HG03575 (cell line): ENCODE measurements at regions not wholly inside any gene's neighbourhood (a gene's known extent, or its start where the extent isn't known, plus 50 kb on each side); places are given as distances from the start of the nearest gene placed in this dataset.

Experiments
- ATAC-seq: cut with Tn5 transposase; IDR thresholded peaks from one replicate; pipeline ENCODE4 v1.9.1; 2021; ENCODE audit not compliant: unreplicated experiment, insufficient number of reproducible peaks, low FRiP score; ENCODE audit errors: extremely low read depth

DNA sequence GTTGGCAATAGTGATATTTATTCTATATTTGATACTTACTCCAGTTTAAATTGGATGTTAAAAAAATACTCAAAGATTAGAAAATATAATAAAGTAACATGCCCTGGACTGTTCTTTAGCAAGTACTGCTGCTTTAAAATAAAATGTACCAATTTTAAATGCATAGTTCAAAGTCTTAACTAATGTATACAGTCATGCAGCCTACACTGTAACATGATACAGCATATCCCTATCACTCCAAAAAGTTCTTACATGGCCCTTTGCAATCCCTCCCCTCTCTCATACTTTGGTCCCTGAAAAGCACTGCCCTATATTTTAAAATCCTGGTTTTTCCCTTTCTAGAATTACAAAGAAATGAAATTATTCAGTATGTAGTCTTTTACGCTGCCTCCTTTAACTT is 726.6 kb downstream of the LTN1 start:
- ATAC-seq = no peak

DNA sequence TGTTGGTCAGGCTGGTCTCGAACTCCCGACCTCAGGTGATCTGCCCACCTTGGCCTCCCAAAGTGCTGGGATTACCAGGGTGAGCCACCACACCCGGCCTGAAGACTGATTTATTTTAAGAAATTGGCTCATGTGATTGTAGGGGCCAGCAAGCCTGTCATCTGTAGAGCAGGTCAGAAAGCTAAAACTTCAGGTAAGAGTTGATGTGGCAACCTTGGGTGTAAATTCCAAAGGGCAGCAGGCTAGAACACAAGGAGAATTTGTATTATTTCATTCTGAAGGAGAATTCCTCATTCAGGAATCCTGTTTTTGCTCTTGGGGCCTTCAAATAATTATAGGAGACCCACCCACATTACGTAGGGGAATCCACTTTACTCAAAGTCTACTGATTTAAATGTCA is 728.7 kb downstream of the LTN1 start:
- no peak for ATAC-seq

DNA sequence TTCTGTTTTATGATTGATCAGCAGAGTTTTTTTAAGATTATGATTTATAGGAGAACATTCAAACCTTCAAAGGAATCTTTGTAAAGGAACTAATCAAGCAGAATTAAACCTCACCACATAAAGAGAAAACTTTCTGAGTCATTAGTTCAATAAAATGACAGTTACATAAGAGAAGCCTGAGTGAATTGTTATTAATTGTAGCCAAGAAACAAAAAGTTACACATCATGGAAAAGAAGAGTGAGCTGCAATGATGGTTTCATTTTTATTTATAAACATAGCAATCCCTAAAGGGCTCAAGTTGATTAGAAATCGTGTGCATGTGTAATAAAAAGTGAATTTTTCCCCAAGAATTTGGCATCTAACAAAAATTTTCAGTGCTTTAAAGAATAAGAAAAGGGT is 731.4 kb downstream of the LTN1 start:
- no peak for ATAC-seq

DNA sequence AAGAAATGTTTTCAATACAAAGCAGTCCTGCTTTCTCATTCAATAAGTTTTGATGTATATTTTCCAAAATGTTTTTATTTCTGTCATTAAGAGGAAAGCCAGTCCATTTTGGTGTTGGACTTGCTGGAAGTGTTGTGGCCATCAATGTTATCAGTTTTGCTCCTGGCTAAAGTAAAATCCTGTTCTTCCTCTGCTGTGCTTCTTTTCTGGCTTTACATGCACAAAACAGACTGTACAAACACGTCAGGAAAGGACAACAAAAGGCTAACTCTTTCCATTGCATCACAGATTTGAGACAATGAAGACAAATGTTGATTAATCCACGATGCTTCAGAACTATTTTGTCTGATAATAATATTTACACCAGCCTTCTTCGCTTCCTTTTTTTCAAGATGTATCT is 735.4 kb downstream of the LTN1 start:
- ATAC-seq = no peak

DNA sequence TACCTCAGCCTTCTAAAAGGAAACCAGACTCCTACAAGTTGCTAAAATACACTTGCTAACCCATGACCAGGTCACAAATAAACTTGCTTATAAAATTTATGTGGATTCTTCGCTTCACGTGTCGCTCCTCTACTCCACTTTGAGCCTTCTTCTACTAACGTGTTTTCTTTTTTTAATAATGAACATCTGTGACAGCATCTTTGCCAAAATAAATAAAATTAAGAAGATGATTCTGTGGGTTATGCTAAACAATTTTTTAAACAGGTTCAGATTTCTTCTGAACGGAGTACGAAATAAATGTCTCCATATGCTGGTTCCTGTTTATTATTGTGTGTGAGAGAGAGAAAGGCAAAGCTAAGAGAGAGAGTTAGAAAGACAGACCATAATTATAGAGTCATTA is 735.8 kb downstream of the LTN1 start:
- no peak for ATAC-seq

DNA sequence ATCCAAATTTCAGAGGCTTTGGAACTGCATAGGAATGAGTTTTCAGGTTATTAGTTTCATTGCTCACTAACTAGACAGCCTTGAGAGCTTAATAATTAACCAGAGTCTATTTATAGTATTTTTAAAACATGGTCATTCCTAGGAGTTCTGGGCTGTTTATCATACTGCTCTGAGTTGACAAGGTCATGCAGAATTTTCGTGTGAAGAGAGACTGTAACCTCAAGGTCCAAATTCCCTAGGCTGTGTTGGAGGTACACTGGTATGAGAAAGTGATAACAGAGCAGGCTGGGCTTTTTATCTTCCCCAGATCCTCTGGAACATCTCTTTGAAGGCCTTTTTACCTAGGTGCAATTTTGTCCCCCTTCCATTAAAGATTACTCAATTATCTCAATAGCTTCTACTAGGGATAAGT is 736.3 kb downstream of the LTN1 start:
- ATAC-seq = no peak

DNA sequence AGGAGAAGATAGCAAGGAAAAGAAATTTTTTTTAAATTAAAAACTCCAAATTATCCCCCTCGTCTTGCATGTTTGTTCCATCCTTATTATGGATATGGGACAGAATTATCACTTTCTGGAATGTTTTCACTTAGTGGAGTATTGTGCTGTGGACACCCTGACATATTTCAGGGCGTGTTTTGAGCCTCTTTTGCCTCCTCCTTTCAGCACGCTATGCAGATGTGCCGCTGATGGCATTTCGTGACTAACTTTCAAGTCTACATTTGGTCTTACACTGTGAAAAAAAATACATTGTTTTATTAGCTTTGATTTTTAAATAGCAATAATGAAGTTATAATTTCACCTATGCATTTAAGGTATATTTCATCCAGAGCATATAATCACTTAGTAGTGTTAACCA is 738.7 kb downstream of the LTN1 start:
- no peak for ATAC-seq

DNA sequence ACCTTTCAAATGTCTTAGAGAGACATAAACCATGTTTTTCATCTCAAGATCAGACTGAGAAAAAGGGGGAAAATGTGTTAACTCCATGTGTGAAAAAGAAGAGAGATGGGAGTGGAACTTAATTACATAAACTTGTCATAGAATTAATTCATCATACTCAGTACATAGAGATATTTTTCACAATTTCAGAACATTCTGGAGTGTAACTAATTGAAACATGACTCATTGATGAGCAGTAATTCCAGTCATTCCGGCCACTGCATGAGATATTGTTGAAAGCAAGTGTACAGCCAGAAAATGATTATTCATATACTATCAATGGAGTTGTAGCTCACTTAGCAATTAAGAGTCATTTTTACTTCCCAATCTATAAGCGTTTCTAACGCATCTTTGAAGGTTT is 739.3 kb downstream of the LTN1 start:
- no peak for ATAC-seq

DNA sequence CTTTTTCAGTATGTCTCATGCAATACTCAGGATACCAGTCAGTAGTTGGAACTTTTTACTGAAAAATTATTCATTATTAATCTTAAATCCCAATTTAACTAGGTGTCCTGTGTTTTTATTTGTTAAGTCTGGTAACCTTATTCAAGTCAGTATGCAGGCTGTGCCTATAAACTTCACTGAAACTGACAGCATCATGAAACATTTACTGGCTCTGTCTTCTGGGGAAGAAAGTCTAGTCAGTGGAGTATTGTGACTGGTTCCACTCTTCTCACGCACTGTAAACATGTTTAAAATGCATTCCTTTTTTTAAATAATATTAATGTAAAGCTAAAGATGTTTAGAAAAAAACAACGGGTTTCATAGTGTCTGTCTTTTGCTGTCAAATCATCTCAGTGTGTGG is 739.7 kb downstream of the LTN1 start:
- no peak for ATAC-seq

DNA sequence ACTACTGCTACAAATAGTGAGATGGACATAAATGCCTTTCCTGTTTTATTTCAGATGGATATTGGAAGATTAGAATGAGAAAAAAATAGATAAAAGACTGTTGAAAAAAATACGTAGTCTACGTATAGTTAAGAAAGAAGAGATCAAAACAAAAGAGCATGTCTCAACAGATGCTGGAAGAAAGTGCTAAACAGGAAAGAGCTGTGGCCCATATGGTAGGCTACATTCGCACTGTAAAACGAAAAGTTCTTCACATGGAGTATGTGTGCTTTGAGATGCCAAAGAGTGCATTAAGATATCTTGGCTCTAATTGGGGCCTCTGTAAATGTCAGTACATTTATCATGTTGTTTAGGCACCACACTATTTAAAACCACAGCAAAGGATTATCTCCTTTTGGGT is 741.7 kb downstream of the LTN1 start:
- no peak for ATAC-seq

DNA sequence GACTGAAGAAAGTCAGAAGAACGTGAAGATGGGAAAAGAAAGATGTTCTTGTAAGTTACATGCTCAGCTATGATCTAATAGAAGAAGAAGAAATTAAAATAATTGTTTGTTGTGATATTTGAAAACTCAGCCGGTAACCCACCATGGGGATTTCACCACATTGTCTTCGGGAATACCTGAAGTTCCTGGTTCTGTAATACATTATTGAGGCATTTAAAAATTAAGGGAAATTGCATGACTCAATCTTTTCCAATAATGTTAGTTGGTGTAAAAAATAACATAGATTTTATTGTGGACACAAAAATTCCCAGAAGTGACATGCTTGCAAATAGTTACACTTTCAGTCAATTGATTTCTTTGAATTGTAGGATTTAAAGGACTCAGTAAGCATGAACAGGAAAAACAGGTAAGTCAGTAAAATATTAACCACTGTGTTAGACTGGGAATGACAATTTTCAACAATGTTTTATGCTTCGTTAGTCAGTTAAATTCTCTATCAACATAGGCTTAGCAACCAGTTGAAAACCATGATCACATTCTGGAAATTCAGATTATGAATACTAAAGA is 745.1 kb downstream of the LTN1 start:
- no peak for ATAC-seq

DNA sequence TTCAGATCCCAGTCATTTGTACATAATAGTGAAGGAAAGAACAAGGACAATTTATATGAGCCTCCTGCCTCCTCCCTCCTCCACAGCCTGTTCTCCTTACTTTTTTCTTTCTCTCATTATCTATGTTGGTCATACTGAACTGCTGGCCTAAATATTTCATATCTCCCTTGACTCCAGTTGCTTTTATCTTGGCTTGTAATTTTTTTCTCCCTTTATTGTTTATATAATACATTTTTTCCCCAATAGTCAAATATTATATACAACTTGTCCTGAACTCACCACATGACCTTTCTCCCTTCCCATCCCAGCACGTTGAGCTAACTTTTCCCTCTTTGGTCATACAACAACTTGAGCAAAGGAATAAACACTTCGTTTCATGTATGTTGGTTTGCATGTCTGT is 752.1 kb downstream of the LTN1 start:
- ATAC-seq = no peak

DNA sequence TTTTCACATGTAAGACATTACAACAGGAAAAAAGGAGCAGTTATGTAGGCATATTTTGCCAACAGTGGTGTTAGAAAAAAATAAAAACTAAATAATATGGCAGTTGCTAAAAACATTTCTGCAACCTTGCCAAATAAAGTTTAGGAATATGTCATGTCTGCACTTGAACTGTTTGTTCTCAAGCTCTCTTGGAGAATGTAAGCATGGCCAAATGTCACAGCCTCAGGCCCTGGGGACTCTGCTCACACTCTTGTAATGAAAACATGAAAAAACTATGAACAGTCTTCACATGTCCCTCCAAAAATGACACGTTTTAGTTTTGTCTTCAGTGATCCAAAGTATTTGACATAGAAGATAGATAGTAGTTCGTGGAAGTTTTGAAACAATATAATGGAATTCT is 753.3 kb downstream of the LTN1 start:
- ATAC-seq = no peak

DNA sequence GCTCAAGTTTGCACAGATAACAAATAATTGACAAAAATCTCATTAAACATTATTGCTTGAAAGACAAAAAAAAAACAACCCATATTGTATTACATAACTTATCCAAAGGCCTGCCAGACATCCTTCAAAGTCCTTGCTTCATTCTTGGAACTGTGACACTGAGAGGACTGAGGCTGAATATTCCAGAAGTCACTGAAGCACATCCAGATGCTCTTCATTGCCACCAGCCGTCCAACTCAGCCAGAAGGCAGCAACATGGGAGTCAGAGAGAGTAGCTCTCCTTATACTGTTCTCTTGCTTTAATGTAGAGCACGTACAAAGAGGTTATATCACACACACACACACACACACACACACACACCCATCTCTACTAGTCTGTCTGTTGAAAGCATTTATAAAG is 755.0 kb downstream of the LTN1 start:
- no peak for ATAC-seq

DNA sequence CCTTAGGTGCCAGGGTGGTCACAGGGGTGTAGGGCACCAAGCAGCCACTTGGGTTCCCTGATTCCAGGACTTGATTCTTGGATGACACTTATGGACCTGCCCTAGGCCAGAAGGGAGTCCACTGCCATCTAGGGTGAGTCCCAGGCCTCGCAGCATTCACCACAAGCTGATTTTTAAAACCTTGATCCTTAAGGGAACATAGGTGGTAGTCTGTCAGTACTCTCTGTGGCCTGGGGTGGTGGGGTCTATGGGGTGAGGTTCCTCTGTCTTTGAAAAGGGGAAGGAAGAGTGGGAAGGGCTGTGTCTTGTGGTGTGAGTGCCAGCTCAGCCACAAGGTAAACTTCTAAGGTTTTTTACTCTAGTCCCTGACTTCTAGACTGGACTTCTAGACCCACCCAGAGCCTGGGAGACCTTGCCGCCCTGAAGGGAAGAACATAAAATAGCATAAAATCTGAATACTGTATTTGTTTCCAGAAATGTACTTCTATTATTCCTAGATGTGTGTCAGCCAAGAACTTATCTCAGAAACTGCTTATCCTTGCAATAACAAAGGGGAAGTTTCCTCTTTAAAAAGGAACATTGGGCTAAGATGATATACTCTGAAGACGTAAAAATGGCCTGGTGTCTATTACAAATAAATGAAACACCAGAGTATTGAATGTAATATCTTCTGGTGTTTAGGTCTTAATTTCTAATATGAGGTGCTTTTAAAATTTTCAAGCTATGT is 757.3 kb downstream of the LTN1 start:
- ATAC-seq = no peak

DNA sequence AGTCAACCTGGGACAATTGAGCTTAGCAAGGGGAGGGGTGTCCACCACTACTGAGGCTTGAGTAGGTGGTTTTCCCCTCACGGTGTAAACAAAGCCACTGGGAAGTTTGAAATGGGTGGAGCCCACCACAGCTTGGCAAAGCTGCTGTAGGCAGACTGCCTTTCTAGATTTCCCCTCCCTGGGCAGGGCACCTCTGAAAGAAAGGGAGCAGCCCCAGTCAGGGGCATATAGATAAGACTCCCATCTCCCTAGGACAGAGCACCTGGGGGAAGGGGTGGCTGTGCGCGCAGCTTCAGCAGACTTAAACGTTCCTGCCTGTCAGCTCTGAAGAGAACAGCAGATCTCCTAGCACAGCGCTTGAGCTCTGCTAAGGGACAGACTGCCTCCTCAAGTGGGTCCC is 758.4 kb downstream of the LTN1 start:
- no peak for ATAC-seq

DNA sequence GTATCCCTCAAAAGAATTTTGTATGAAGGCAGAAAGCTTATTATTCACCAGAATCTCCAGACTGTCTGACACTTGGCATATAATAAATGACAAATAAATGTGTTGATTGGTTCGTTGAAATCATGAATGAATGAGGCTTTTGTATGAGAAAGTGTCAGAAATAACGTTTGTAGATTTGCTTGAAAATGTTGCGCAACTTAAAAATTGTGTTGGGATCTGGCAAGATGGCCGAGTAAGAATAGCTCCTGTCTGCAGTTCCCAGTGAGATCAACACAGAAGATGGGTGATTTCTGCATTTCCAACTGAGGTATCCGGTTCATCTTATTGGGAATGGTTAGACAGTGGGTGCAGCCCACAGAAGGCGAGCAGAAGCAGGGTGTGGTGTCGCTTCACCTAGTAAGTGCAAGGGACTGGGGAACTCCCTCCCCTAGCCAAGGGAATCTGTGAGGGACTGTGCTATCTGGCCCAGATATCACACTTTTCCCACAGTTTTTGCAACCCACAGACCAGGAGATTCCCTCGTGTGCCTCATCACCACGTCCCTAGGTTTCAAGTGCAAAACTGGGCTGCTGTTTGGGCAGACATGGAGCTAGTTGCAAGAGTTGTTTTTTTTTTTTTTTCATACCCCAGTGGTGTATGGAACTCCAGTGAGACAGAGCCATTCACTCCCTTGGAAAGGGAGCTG is 759.0 kb downstream of the LTN1 start:
- ATAC-seq = no peak

DNA sequence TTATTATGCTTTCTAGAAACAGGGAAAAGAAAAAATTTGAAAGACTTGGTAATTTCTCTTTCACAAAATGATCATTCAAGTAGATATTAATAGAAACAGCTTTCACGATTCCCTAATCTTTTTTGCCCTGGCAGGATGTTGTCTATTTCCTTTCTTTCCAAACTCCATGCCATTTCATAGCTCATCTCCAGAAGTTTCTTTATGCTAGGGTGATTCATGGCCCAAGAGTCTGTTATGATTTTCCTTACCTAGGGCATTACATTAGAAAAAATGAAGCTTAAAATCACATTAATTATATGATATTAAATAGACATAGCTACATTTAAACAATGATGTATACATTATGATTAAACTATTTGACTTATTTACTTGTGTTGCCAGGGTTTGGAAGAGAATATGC is 762.1 kb downstream of the LTN1 start:
- no peak for ATAC-seq

DNA sequence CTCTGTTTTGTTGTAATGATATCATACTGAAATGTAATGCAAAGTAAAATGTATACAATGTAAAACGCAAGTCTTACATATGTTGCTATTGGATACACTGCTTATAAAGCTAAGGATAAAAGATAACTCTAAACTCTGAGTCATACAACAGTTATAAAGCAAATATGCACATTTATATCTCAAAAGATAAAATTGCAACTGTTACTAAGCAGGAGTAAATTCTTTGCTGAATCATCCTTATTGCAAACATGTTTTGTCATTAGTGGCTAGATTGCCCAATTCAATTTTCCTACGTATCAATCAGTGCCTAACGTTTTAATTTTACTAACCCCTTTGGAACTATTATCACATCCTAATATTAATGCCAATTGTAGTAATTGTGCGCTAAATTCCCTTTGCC is 762.9 kb downstream of the LTN1 start:
- ATAC-seq = no peak

DNA sequence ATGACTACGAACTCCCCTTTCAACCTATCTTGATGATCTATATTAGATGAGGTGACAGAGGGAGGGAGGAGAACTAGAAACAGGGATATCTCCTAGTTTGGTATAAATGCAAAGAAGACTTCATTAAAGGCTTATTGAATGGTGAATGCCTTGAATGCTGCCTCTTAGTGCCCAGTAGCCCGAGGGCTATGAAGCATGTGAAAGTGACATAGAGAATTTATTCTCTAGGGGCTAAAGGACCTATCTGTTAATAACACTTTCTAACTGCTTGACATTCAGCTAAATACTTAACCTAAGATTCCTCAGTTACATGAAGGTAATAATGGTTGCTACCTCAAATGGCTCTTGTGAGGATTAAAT is 764.1 kb downstream of the LTN1 start:
- no peak for ATAC-seq
